ENCODE measurements at regions not wholly inside any gene's neighbourhood (a gene's known extent, or its start where the extent isn't known, plus 50 kb on each side); places are given as distances from the start of the nearest gene placed in this dataset.

DNA sequence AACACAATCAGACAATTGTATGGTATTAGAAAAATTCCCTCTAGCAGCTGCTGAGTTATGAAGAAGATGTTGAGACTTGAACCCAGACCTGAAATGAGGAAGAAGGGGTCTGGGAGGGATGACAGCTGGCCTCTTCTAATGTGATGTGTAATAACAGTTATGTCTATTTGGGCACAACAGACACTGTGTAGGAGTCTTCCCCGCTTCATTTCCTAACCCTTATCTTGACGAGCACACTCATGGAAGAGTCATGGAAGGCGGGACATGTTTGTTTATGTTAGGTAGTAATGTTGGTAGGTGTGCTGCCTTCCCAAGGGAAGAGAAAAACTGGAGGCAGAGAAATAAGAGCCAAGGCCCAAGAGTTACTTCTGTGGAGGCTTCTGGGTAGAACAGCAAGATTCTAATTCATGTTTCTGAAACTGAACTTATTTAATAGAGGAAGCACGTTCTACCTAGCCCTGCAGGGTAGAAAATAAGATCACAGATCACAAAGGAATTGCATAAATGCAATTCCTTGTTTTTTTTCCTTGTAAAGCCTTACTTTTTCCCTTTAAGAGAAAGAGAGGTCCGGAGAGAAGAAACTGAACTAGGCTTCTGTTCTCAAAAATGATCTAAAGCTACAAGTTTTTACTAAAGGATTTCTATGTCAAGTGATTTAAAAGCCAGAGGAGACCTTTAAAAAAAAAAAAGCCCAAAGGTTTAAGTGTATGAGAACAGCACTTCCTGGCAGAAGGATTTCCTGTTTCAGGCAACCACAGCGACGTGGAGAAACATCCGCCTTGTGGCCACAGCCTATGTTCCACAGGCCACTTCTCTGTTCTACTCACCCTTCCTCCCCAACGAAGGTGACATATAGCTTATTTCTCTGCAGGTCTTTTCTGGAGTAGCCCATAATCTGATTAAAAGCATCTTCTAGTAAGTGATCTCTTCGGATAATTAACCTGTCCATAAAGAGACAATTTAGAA is 68.5 kb upstream of the STK17B start:
- Histone ChIP-seq H3K4me3 (ENCODE audit: low read depth, low read length) (peak overlapping the region; percentile 5; the same call in 1 of the 2 replicates), H3K79me2 (ENCODE audit: control insufficient read depth, insufficient read depth, low read length, unreplicated experiment) (no peaks in the 10 kb centered on the region), H2AFZ (ENCODE audit: low read length, unreplicated experiment) (peak overlapping the region; percentile 33), H3K4me1 (ENCODE audit: control insufficient read depth, insufficient read depth, low read length, unreplicated experiment) (peaks cover 24% of the 10 kb centered on the region), H3K27me3 (ENCODE audit: insufficient read depth, low read length) (no peaks in the 10 kb centered on the region), H3K27ac (ENCODE audit: low read depth, low read length) (peak overlapping the region; percentile 91), H3K36me3 (ENCODE audit: insufficient read depth, low read length) (no peaks in the 10 kb centered on the region)

DNA sequence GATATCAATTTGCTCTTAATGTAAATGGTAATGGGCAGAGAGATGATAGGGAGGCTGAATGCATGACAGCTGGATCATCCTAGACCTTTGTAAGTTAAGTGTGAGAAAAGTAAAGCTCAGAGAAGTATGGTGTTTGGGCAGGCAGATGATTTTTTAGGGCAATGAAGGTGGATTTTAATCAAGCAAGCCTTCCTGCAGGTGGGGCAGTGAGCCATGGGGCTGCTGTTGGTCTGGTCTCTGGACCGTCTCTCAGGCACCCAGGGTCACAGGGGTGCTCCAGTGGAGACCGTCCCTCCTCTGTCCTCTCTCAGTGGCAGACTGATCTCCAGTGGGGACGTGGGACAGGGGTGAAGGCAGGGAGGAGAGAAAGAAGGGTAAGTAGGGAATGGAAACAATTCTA is 69.8 kb upstream of the STK17B start:
- no peak overlapping the region for H3K27ac ChIP-seq (ENCODE audit: low read depth, low read length)
- no peak overlapping the region for H2AFZ ChIP-seq (ENCODE audit: low read length, unreplicated experiment)
- no peaks in the 10 kb centered on the region for H3K79me2 ChIP-seq (ENCODE audit: control insufficient read depth, insufficient read depth, low read length, unreplicated experiment)
- H3K4me1 ChIP-seq (ENCODE audit: control insufficient read depth, insufficient read depth, low read length, unreplicated experiment) = peaks cover 32% of the 10 kb centered on the region
- H3K4me3 ChIP-seq (ENCODE audit: low read depth, low read length) = no peak overlapping the region
- H3K27me3 ChIP-seq (ENCODE audit: insufficient read depth, low read length) = no peaks in the 10 kb centered on the region
- no peaks in the 10 kb centered on the region for H3K36me3 ChIP-seq (ENCODE audit: insufficient read depth, low read length)

DNA sequence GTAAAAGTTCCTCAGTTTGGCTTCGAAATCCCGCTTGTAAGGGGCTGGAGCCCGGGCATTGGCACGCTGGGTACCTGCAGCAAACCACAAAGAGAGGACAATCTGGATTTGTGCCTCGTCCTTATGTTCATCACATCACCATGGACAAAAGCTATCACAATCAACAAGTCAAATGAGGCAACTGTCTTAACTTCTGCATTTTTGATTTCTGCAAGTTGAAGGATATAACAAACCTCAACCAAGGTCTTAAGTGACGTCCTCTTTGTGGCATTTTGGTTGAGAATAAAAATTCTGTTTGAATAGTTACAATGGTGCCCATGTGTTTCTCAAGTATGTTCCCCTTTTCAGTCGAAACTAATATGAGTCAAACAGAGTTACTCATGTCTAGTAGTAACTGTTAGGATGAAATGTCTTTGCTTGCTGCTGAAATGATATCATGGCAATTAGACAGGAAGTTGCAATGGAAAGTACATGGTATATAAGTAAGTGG is 70.8 kb upstream of the STK17B start:
- Histone ChIP-seq H3K4me1 (ENCODE audit: control insufficient read depth, insufficient read depth, low read length, unreplicated experiment) (peaks cover 32% of the 10 kb centered on the region), H3K27ac (ENCODE audit: low read depth, low read length) (peak overlapping the region; percentile 12; the same call in 1 of the 2 replicates), H3K4me3 (ENCODE audit: low read depth, low read length) (no peak overlapping the region), H3K27me3 (ENCODE audit: insufficient read depth, low read length) (no peaks in the 10 kb centered on the region), H3K79me2 (ENCODE audit: control insufficient read depth, insufficient read depth, low read length, unreplicated experiment) (no peaks in the 10 kb centered on the region), H2AFZ (ENCODE audit: low read length, unreplicated experiment) (no peak overlapping the region), H3K36me3 (ENCODE audit: insufficient read depth, low read length) (no peaks in the 10 kb centered on the region)

DNA sequence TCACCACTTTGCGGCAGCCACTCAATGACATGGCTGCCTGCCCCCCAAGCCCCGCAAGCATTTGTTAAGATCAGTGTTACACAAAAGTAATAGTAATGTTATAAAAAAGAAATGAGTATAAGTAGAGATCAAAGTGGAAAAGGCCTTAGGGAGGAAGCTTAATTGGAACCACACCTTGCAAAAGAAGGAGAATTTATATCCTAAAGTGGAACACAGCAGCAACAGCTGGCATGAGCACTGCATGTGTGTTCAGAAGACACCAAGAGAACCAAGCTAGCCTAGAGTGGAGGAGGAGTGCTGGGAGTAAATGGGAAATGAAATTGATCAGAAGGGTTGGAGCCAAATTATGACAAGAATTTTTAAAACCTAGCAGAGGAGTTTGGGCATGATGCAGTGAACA is 73.1 kb upstream of the STK17B start:
- Histone ChIP-seq H3K4me3 (ENCODE audit: low read depth, low read length) (no peak overlapping the region), H3K27me3 (ENCODE audit: insufficient read depth, low read length) (no peaks in the 10 kb centered on the region), H3K79me2 (ENCODE audit: control insufficient read depth, insufficient read depth, low read length, unreplicated experiment) (no peaks in the 10 kb centered on the region), H2AFZ (ENCODE audit: low read length, unreplicated experiment) (no peak overlapping the region), H3K4me1 (ENCODE audit: control insufficient read depth, insufficient read depth, low read length, unreplicated experiment) (peaks cover 43% of the 10 kb centered on the region), H3K36me3 (ENCODE audit: insufficient read depth, low read length) (no peaks in the 10 kb centered on the region), H3K27ac (ENCODE audit: low read depth, low read length) (no peak overlapping the region)

DNA sequence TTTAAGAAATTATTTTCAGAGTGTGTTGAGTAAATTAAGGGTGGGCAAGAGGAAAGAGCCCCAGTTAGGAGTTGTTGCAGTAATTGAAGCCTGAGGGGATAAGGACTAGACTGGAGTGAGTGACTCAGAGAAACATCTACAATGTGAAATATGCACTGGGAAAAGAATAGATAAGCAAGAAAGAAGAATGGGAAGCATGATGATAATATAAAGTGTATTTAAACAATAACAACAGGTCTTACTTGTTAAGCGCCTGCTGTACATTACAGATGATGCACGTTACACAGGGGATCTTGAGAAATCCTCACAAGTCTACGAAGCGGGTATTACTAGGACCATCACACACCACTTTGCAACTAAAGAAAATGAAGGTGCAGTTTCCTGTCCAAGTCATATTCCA is 73.6 kb upstream of the STK17B start:
- no peaks in the 10 kb centered on the region for H3K79me2 ChIP-seq (ENCODE audit: control insufficient read depth, insufficient read depth, low read length, unreplicated experiment)
- no peaks in the 10 kb centered on the region for H3K27me3 ChIP-seq (ENCODE audit: insufficient read depth, low read length)
- H2AFZ ChIP-seq (ENCODE audit: low read length, unreplicated experiment) = no peak overlapping the region
- no peak overlapping the region for H3K4me3 ChIP-seq (ENCODE audit: low read depth, low read length)
- H3K36me3 ChIP-seq (ENCODE audit: insufficient read depth, low read length) = no peaks in the 10 kb centered on the region
- H3K27ac ChIP-seq (ENCODE audit: low read depth, low read length) = no peak overlapping the region
- peaks cover 43% of the 10 kb centered on the region for H3K4me1 ChIP-seq (ENCODE audit: control insufficient read depth, insufficient read depth, low read length, unreplicated experiment)

DNA sequence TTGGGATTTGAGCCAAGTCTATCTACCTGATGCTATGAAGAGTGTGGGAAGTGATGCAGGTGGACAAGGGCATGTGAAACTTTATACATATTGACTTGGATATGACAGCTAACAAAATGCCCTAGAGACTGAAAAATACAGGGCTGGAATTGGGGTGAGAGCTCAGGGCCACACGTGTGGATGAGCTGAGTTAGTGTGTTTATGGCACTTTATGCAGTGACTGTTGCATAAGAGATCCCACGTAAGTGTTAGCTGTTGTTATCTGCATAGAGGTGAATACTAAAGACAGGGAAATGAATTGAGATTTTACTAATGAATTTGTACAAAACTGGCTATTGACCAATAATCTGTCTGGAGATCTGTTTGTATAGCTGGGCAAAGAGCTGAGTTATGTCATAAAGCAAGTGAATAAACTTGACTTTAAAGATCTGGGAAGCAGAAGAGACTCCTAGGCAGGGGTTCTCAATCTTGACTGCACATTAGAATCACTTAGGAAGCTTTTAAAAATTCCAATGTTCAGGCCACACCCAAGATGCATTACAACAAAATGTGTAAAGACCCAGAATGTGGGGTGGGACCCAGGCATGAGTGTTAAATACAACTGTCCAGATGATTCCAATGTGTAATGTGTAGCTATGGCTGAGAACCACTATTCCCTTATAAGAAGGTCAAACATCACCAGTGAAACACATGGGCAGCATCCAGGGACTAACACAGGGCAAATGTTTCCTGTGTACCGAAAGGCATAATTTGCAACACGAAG is 74.2 kb upstream of the STK17B start:
- H3K4me1 ChIP-seq (ENCODE audit: control insufficient read depth, insufficient read depth, low read length, unreplicated experiment) = peaks cover 42% of the 10 kb centered on the region
- no peak overlapping the region for H2AFZ ChIP-seq (ENCODE audit: low read length, unreplicated experiment)
- no peaks in the 10 kb centered on the region for H3K79me2 ChIP-seq (ENCODE audit: control insufficient read depth, insufficient read depth, low read length, unreplicated experiment)
- no peaks in the 10 kb centered on the region for H3K27me3 ChIP-seq (ENCODE audit: insufficient read depth, low read length)
- H3K4me3 ChIP-seq (ENCODE audit: low read depth, low read length) = no peak overlapping the region
- H3K36me3 ChIP-seq (ENCODE audit: insufficient read depth, low read length) = no peaks in the 10 kb centered on the region
- no peak overlapping the region for H3K27ac ChIP-seq (ENCODE audit: low read depth, low read length)

DNA sequence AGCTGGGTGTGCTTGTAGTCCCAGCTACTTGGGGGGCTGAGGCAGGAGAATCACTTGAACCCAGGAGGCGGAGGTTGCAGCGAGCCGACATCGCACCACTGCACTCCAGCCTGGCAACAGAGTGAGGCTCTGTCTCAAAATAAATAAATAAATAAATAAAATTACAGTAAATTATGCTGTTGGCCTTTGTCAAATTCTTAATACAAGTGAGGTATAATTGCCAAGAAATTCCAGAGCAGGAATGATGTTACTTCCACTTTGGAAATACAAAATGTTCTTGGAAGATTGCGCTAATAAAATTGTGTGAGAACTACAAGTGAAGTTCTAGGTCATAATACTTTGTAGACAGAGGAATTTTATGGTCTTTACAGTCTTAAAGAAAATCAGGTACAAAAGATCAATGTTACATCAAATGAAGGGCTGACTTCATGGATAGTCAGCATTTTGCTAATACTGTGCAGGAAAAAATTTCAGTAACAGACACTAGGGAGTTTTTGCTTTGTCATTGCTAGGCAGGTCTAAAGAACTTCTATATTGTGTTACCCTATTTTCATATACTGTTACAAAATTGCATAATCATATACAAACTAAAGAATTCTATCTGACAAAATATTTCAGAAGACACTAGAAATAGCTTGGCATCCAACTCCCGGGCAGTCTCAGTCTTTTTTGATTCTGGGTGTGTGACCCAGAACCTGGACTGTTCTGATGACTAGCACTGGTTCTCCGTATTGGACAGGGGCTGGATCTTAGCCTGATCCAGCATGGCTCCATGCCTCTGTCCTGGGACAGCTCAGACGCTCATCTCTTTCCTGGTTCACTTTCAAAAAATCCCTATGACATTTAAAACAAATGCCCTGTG is 76.0 kb upstream of the STK17B start:
- H2AFZ ChIP-seq (ENCODE audit: low read length, unreplicated experiment) = peak overlapping the region; percentile 62

DNA sequence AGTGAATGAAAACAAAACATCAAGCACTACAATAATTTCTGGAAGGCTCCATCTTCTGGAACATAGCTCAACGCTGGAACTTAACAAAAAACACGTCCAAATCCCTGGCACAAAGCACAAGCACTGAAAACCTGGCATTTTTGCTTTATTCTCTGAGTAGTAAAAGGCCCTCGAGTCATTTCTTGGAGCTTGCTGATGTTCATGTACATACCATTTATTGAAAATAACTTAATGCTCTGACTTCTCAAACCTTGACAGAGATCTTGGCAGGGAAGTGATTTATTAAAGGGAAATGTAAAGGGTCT is 76.5 kb upstream of the STK17B start:
- Histone ChIP-seq H3K36me3 (ENCODE audit: insufficient read depth, low read length) (no peaks in the 10 kb centered on the region), H3K79me2 (ENCODE audit: control insufficient read depth, insufficient read depth, low read length, unreplicated experiment) (no peaks in the 10 kb centered on the region), H3K4me3 (ENCODE audit: low read depth, low read length) (no peak overlapping the region), H3K4me1 (ENCODE audit: control insufficient read depth, insufficient read depth, low read length, unreplicated experiment) (peaks cover 38% of the 10 kb centered on the region), H2AFZ (ENCODE audit: low read length, unreplicated experiment) (peak overlapping the region; percentile 62), H3K27me3 (ENCODE audit: insufficient read depth, low read length) (no peaks in the 10 kb centered on the region), H3K27ac (ENCODE audit: low read depth, low read length) (peak overlapping the region; percentile 40)

More for the DNA sequence above, 76.0 kb upstream of the STK17B start:
- H3K27me3 ChIP-seq (ENCODE audit: insufficient read depth, low read length) = no peaks in the 10 kb centered on the region
- H3K4me3 ChIP-seq (ENCODE audit: low read depth, low read length) = no peak overlapping the region
- H3K27ac ChIP-seq (ENCODE audit: low read depth, low read length) = peak overlapping the region; percentile 40
- no peaks in the 10 kb centered on the region for H3K36me3 ChIP-seq (ENCODE audit: insufficient read depth, low read length)
- H3K4me1 ChIP-seq (ENCODE audit: control insufficient read depth, insufficient read depth, low read length, unreplicated experiment) = peaks cover 38% of the 10 kb centered on the region
- H3K79me2 ChIP-seq (ENCODE audit: control insufficient read depth, insufficient read depth, low read length, unreplicated experiment) = no peaks in the 10 kb centered on the region

DNA sequence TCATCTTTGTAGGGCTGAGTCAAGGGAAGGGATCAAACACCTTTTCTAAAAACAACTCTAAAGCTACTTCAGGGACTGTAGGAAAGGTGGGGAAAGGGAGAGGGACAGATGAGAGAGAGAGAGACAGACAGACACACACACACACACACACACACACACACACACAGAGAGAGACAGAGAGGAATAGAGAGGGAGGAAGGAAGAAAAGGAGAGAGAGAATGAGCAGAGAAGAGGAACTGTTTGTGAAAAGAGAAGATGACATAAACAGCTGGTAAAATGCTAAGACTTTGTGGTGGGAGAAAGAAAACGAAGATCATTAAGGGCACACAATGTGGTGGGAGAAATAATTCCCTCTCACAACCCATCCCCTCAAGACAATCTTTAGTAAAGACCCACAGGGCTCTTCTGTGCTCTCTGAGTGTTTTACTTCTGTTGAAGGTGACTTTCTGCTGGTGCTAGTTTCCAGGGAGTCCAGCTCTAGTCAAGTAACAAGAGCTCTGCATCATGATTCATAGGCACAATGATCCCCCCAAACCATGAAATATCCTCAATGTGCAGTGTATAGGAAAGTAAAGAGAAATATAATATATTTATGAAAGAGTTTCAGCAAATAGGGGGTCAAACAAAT is 77.2 kb upstream of the STK17B start:
- no peak overlapping the region for H3K4me3 ChIP-seq (ENCODE audit: low read depth, low read length)
- H2AFZ ChIP-seq (ENCODE audit: low read length, unreplicated experiment) = peak overlapping the region; percentile 12
- peaks cover 38% of the 10 kb centered on the region for H3K4me1 ChIP-seq (ENCODE audit: control insufficient read depth, insufficient read depth, low read length, unreplicated experiment)
- no peak overlapping the region for H3K27ac ChIP-seq (ENCODE audit: low read depth, low read length)
- no peaks in the 10 kb centered on the region for H3K27me3 ChIP-seq (ENCODE audit: insufficient read depth, low read length)
- no peaks in the 10 kb centered on the region for H3K79me2 ChIP-seq (ENCODE audit: control insufficient read depth, insufficient read depth, low read length, unreplicated experiment)
- no peaks in the 10 kb centered on the region for H3K36me3 ChIP-seq (ENCODE audit: insufficient read depth, low read length)

DNA sequence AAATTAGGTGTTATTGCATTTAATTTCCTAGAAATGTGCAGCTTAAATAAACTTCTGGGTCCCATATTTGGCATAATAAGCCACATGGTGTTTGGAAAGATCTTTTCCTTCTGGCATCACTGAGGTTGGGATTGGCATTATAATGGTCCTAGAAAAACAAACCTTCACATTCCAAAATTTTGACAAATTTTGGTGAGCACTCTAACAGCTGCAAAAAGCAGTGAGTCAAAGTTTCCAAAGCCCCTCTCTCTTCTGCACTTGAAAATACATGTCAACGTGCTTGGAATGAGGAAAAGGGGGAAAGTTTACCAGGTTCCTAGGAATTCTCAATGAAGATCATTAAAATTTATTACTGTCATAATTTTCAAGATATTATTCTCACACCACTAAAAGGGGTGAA is 77.8 kb upstream of the STK17B start:
- Histone ChIP-seq H3K4me1 (ENCODE audit: control insufficient read depth, insufficient read depth, low read length, unreplicated experiment) (peaks cover 38% of the 10 kb centered on the region), H3K79me2 (ENCODE audit: control insufficient read depth, insufficient read depth, low read length, unreplicated experiment) (no peaks in the 10 kb centered on the region), H3K27ac (ENCODE audit: low read depth, low read length) (peak overlapping the region; percentile 49), H2AFZ (ENCODE audit: low read length, unreplicated experiment) (peak overlapping the region; percentile 19), H3K27me3 (ENCODE audit: insufficient read depth, low read length) (no peaks in the 10 kb centered on the region), H3K4me3 (ENCODE audit: low read depth, low read length) (no peak overlapping the region), H3K36me3 (ENCODE audit: insufficient read depth, low read length) (no peaks in the 10 kb centered on the region)

All from ACC112 (cell line).